IPS DF 4.7 (cell line): ENCODE measurements at regions not wholly inside any gene's neighbourhood (a gene's known extent, or its start where the extent isn't known, plus 50 kb on each side); places are given as distances from the start of the nearest gene placed in this dataset.
"Not testable (repeated sequence)": the region's sequence is repeated elsewhere in the genome, so short reads cannot be mapped to it uniquely, and the experiment has no call there.

Source experiments
- DNase-seq: peaks from one replicate; pipeline ENCODE4 v3.0.0-alpha.2; 2013; ENCODE audit warnings: low spot score; ENCODE audit errors: extremely low read depth

DNA sequence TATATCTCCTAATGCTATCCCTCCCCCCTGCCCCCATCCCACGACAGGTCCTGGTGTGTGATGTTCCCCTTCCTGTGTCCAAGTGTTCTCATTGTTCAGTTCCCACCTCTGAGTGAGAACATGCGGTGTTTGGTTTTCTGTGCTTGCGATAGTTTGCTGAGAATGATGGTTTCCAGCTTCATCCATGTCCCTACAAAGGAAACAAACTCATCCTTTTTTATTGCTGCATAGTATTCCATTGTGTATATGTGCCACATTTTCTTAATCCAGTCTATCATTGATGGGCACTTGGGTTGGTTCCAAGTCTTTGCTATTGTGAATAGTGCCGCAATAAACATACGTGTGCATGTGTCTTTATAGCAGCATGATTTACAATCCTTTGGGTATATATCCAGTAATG, 146.9 kb downstream of the LYPLAL1 start:
- not testable (repeated sequence) for DNase-seq

DNA sequence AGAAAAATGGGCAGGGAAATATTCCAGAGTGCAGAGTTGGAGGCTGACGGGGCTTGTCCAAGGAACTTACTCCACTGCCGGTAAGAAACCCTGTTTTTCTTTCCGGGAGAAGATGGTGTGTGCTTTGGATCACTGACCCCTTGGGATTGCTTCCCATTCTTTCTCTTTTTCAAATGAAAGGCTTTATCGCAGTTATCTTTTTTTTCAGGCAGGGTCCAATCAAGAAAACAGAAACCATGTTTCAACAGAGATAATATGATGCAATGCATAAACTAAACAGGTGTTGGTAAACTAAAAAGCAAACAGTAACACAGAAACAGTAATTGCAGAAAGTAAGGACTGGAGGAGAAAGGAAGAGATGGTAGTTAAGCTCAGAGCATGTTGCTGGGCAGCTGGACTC, 145.1 kb downstream of the LYPLAL1 start:
- no peak for DNase-seq

DNA sequence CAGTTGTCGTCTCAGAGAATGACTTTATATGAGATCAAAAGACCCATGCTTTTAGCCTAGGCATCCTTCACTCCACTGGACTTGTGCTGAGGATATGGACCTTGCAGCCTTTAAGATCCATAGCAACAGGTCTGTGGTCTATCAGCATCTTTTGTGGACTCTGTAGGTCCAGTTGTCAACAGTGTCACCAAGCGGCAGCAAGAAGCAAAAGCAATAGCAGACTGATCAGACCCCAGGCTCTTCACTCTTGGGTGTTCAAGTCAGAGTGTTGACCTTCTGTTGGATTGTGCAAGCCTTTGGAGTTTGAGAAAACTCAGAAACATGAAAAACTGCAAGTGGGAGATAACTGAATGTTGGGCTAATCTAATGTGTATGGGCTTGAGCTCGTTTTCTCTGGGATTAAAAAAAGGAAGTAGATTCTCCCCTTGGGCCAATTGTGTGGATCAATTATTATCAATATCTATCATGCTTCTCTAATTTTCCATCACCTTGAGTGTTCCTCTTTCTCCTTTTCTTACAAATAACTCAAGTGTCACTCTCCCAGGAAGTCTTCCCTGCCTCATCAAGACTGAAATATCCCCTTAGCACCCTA, 144.2 kb downstream of the LYPLAL1 start:
- peak; percentile 9 for DNase-seq

DNA sequence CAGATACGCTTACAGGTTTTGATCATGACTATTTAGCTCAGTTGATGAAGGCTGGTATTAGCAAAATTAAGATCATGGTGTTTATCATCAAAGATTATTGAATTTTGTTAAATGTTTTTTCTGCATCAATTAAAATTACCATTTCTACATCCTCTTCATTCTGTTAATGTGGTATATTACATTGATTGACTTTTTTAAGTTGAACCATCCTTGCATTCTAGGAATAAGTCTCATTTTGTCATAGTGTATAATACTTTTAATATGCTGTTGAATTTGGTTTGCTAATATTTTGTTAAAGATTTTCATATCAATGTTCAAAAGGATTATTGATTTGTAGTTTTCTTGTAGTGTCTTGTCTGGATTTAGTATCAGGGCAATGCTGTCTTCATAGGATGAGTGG, 142.4 kb downstream of the LYPLAL1 start:
- no peak for DNase-seq

DNA sequence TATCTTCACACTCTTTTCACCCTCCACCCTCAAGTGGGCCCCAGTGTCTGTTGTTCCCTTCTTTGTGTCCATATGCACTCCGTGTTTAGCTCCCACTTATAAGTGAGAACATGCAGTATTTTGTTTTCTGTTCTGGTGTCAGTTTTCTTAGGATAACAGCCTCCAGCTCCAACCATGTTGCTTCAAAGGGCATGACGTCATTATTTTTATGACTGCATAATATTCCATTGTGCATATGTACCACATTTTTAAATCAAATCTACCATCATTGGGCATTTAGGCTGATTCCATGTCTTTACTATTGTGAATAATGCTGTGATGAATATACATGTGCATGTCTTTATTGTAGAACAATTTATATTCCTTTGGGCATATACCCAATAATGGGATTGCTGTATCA, 140.3 kb downstream of the LYPLAL1 start:
- no peak for DNase-seq

DNA sequence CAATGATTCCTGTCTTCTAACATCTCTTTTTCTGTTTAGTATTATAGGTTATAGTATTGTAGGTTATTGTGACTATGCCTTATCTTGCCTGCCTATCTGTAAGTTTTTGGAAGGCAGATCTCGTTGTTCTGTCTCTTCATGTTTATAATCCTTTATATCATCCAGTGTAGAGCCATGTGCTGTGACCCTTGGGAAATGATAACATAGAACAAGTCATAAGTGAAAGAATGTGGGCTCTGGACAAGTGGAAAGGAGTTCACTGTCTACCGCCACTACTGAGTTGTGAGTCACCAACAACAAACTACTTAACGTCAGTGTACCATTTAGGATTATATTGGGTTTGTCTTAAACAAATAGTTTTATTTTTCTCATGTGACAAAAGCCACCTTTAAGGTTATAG, 139.3 kb downstream of the LYPLAL1 start:
- no peak for DNase-seq

DNA sequence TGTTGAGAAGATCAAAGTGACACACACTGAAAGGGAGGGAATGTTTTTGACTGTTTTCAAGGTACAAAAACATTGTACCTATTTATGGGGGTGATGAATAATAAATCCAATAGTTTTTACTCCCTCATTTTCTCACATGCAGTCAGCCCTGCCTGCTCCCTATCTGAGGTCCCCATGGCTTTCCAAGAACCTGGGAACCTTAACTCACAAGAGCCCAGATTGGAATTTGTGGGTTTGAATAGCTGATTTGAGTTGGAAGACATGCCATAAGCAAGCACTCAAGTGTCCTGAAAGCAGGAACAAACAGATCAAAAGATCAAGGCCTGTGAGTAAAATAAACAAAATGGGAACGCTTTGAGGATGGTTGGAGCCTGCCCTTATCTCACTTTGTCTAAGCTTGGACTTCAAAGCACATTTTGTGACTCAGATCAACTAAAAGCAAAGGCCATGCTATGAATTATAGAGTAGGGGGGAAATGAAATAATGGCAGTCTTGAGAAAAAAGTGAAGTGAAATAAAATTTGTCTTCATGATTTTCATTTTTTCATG, 136.6 kb downstream of the LYPLAL1 start:
- DNase-seq = no peak

DNA sequence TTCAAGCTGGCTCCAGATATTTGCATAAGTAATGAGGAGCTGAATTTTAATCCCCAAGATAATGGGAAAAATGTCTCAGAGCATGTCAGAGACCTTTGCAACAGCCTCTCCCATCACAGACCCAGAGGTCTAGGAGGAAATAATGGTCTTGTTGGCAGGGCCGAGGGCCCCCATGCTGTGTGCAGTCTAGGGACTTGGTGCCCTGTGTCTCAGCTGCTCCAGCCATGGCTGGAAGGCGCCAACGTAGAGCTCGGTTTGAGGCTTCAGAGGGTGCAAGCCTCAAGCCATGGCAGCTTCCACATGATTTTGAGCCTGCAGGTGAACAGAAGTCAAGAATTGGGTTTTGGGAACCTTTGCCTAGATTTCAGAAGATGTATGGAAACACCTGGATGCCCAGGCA, 134.7 kb downstream of the LYPLAL1 start:
- DNase-seq = no peak

DNA sequence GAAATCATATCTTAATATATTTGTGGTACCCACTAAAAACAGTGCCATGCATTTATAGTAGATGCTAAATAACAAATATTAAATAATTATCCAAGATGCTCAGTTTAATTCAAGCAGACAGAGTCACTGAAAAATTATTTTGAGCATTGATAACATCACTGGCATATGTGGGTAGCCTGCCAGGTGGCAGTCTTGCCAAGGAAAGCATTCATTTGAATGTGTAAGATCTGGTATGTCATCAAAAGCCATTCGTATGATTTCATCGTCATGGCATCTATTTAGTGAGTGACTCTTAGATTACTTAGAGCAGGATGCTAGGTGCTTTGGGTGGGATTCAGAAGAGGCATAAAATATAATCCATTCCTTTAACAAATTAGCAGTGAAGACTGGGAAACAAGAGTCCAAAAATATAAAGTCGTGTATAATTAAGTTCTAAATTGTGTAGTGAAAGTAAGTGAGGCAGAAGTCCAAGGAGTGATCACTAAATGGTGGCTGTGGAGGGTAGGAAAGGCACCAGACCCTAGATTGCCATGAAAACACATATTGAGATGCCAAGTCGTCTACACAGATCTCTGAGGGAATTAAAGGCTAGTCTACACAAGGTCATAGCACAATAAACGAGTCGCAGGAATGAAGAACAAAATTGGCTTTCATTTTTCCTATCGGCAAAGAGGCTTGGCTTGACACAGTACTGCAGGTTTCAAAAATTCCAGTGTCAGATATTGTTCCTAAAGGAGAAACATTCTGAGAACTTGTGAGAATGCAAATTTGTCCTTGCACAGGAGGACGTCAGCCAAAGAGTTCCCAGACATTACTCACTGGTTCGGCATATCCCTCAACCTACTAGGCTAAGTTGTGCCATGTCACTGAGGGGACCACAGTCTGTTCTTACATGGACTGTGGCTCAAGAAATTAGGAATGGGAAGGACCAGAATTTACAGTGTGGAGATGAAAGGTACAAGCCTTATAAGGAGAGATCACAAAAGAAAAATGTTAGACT, 130.8 kb downstream of the LYPLAL1 start:
- DNase-seq = no peak

DNA sequence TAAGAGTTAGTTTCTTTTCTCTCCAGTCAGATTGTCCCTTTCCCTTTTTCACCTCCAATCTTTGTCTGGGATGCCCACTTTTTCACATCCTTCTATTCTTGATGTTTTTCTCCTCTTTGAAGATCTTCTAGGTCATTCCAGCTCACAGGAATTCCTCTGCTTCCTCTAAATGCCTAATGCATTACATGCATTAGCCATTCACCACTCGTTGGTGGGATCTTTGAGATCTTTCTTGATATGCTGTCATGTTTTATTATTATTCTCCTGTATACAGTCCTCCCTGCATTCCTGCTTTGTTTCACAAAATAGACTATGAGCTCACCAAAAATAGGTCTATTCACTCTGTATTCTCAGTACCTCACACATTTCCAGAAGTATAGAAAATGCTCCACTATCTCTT, 129.0 kb downstream of the LYPLAL1 start:
- DNase-seq = no peak

DNA sequence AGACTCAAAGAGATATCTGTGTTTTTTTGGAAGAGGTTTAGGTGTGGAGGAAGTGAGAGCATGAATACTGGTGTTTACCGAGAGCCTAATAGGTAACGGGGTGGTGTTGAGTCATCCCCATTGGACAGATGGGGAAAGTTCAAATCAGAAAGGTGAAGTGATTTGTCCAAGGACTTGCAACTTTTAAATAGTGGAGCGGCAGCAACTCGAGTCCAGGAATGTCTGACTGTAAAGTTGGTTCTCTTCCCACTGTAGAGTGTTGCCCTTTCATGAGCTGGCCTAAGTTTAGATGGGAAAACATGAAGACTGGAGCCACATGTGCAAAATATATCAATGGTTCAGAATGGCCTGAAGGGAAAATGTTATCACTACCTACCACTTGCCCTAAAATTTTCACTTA, 125.7 kb downstream of the LYPLAL1 start:
- DNase-seq = no peak

DNA sequence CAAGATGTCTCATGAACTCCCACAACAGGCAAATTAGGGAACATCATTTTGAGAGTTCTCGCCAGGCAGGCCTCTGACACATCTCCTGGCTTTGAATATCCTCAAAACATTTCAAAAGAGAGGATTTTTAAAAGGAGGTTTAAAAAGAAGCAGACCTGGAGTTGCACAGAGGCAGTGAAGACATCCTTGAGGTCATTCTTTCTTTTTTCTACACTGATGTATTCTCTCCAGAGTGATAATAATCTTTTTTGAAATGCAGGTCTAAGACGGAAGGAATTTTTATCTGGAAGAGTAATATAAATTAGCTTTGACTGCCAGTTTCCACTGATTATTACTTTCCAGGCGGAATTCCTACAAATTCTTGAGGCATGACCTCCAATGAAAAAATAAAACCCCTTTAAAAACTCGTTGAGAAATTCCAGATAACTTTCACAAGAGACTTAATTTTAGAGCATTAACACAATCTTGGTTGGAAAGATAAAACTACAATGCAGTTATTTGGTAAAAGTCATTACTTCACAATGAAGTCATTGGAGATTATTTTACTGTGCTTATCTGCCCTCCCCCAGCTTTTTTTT, 125.0 kb downstream of the LYPLAL1 start:
- no peak for DNase-seq

DNA sequence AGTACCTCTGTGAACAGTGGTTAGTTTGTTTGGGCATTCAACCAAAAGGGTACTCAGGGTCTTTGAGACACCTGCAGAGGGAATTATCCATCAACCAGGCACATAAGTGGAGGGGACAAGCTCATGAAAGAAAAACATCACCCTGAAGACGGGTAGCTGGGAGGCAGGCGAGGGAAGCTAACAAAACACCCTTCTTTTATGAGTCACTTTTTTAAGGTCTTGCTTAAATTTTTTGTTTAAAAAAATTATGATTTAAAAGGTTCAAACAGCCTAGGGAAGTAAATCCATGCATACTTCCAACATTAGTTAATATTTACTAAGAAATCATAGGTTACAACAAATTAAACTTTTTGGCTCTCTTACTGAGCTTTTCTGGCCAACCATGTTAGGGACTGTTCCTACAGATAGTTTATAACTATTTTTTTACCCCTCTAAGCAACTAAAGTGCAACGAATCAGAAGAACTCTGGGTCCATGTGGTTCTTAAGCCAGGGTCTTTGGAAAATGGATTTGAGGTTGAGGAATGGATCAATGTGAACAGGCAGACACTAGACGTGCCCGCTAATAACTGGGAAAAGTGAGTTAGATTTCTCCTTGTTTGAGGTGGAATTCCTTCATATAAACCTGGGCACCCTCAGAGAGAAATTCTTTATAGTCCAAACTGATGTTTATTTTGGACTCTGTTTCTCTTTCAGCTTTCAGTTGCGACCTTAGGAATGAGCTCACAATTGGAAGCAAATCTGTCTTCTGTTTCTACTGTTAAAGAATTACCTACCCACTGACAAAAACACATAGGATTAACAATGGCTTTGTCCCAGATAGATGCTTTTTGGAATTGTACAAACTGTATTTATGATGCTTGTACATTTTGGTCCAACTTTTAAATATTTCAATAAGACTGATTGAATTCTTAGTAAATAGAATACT, 123.0 kb downstream of the LYPLAL1 start:
- no peak for DNase-seq

DNA sequence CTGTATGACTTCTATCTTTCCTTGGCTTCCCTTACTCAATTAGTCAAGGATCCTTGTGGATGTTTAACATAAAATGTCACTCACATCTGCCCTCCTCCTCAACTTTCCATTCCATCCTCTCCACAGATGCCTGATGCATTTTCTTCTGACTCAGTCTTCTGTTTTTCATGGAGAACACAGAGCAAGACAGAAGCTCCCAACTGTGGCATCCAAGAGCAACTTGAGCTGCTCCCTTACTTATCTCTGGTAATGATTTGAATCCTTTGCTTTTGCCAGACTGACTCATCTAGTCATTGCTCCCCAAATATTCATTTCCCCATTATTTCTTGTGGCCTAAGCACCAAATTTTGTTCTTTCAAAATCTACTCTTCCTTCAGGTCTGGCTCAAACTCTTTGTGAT, 120.6 kb downstream of the LYPLAL1 start:
- DNase-seq = no peak

DNA sequence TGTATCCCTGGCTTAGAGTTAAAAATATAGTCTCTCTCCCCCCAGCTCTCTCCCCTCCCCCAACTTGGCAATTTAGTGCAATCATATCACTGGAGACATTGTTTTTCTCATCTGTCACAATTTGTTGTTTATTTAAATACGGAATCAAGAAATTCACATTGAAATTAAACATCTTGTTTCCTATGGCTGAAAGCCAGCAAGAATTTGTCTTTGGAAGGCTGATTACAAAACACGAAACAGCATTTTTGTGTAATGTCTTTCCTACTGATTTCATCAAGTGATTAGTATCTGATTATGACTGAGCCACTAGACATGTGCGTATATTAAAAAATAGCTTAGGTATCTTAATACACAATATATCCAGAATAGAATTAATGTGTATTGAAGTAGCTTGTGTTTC, 119.7 kb downstream of the LYPLAL1 start:
- DNase-seq = no peak

DNA sequence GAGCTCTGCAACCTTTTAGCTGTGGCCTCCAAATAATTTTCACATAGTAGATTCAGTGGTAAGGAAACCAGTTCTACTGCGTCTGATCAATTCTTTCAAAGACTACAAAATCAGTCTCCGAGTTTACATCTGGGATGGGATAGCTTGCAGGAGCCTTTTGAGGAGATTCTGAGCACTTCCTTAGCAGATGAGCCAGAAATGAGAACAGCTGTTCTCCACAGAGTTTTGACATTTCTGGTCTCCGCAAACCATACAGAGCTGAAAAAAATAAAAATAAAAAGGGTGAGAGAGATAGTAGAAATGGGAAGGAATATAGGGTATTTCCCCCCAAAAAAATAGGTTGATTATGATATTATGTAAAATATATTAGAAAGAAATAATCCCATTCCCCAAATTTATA, 119.3 kb downstream of the LYPLAL1 start:
- no peak for DNase-seq

DNA sequence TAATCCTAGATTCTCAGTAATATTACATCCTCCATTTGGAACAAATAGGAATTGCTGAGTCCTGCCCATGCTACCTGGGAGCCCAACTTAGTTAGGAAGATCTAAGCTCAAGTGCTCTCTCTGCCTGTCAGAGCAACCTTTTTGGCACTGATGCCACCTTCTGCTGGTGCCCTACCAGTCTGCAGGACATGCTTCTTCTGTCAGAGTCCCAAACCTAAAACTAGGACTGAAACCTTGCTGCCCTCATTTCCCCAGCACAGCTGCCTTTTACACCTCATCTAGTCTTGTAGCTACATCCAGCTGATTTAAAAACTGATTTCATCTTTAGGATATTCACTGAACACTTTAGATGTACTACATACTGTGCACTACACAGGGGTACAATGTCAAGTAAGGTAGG, 118.7 kb downstream of the LYPLAL1 start:
- no peak for DNase-seq

DNA sequence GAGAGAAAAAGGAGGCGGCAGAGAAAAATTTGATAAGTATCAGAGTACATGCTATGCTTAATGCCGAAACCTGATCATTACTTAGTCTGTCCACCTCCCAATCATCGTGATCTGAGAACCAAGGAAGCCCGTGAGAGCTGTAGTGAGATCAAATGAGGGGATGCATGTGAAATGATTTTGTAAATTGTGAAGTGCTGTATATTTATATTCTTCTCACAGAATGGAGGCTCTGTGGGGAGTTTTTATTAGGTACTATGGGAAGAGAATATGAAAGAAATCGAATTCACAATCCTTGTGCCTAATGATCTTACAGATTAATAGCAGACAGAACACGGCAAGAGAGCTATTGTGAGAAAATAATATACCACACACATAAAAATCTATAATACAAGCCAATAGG, 115.5 kb downstream of the LYPLAL1 start:
- DNase-seq = no peak

DNA sequence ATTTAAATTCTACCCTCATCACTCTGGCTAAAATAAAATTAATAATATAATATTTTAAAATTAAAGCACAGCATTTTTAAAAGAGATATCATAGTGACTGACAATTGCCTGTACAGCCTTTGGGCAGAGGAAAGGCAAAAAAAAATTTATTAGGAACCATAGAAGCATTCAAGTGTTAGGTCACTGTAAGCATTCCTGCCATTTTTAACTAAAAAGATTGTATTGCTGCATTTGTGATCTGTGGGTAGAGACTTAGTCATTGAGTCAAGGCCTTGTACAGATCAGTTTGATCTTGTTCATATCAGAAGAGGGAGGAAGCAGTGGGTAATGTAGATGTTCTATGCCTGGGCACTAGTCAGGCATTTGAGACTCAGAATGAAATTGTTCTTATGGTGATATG, 109.9 kb downstream of the LYPLAL1 start:
- DNase-seq = no peak

DNA sequence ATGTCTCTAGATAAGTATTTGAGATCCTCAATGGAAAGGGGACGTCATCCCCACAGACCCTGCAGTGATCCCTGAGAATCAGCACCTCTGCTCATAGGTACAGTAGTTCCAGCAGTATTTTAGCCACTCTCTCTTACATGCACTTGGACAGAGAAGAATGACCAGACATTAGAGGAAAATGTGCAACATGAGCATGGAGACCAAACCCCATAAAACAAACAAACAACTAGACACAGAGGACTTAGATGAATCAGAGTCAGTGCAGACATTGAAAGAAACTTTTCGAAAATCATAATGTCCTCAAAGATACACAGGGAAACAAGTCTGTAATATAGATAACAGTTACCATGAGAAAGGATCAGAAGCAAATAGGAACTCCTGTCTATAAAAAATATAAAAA, 108.2 kb downstream of the LYPLAL1 start:
- DNase-seq = no peak
